Astrocyte (in vitro differentiated cells and primary cell): ENCODE measurements at regions not wholly inside any gene's neighbourhood (a gene's known extent, or its start where the extent isn't known, plus 50 kb on each side); places are given as distances from the start of the nearest gene placed in this dataset.

Source experiments
- DNase-seq: peaks from one replicate; pipeline ENCODE4 v3.0.0-alpha.2; 2010; ENCODE audit warnings: low read depth
- FAIRE-seq: peaks from 2 replicates; lab custom pipeline; 2011; peaks lifted over from hg19 to GRCh38; lab: Jason Lieb, UNC
- H2AFZ ChIP-seq: 2 replicates; pipeline ENCODE4 v1.6.0; 2012; ENCODE audit warnings: low read depth, low read length, inconsistent platforms
- H3K27ac ChIP-seq: 2 replicates; pipeline ENCODE4 v1.5.1; 2011; ENCODE audit warnings: low read depth, low read length, inconsistent platforms
- H3K27me3 ChIP-seq: 2 replicates; pipeline ENCODE4 v1.6.0; 2011; ENCODE audit warnings: low read length, inconsistent platforms; ENCODE audit not compliant: insufficient read depth
- H3K36me3 ChIP-seq: 2 replicates; pipeline ENCODE4 v1.5.1; 2011; ENCODE audit warnings: low read length, inconsistent platforms; ENCODE audit not compliant: insufficient read depth
- H3K4me1 ChIP-seq: 2 replicates; pipeline ENCODE4 v1.5.1; 2011; ENCODE audit warnings: low read length, inconsistent platforms; ENCODE audit not compliant: insufficient read depth
- H3K4me2 ChIP-seq: 2 replicates; pipeline ENCODE4 v1.6.0; 2012; ENCODE audit warnings: low read length, inconsistent platforms
- H3K4me3 ChIP-seq: 2 replicates; pipeline ENCODE4 v1.5.1; 2011; ENCODE audit warnings: low read depth, mild to moderate bottlenecking, low read length, inconsistent platforms; ENCODE audit not compliant: insufficient read depth
- H3K79me2 ChIP-seq: 2 replicates; pipeline ENCODE4 v1.6.0; 2012; ENCODE audit warnings: mild to moderate bottlenecking, low read length, inconsistent platforms; ENCODE audit not compliant: insufficient read depth
- H3K9ac ChIP-seq: 2 replicates; pipeline ENCODE4 v1.6.0; 2012; ENCODE audit warnings: mild to moderate bottlenecking, low read length, inconsistent platforms
- H3K9me3 ChIP-seq: 2 replicates; pipeline ENCODE4 v1.5.1; 2012; ENCODE audit warnings: low read depth, mild to moderate bottlenecking, low read length, inconsistent platforms; ENCODE audit not compliant: insufficient read depth
- H4K20me1 ChIP-seq: 2 replicates; pipeline ENCODE4 v1.6.0; 2012; ENCODE audit warnings: low read length, inconsistent platforms; ENCODE audit not compliant: insufficient read depth
- H3K27ac Mint-ChIP-seq: one replicate; pipeline ENCODE4 v1.8.0; 2021; ENCODE audit warnings: mild to moderate bottlenecking, mixed read lengths; ENCODE audit not compliant: unreplicated experiment
- H3K27me3 Mint-ChIP-seq: one replicate; pipeline ENCODE4 v1.8.0; 2021; ENCODE audit warnings: low read depth, mixed read lengths; ENCODE audit not compliant: unreplicated experiment
- H3K36me3 Mint-ChIP-seq: one replicate; pipeline ENCODE4 v1.8.0; 2021; ENCODE audit warnings: low read depth, mixed read lengths; ENCODE audit not compliant: unreplicated experiment
- H3K4me1 Mint-ChIP-seq: one replicate; pipeline ENCODE4 v1.8.0; 2021; ENCODE audit warnings: low read depth, mixed read lengths; ENCODE audit not compliant: unreplicated experiment
- H3K4me3 Mint-ChIP-seq: one replicate; pipeline ENCODE4 v1.8.0; 2021; ENCODE audit warnings: mild to moderate bottlenecking, moderate library complexity, mixed read lengths; ENCODE audit not compliant: unreplicated experiment
- H3K9me3 Mint-ChIP-seq: one replicate; pipeline ENCODE4 v1.8.0; 2021; ENCODE audit warnings: mild to moderate bottlenecking, mixed read lengths; ENCODE audit not compliant: unreplicated experiment
- EZH2 ChIP-seq: IDR thresholded peaks from 2 replicates; pipeline ENCODE4 v1.6.1; 2012; ENCODE audit warnings: mild to moderate bottlenecking, low read length, inconsistent platforms; ENCODE audit not compliant: insufficient read depth
- TF ChIP-seq, protein P1 (sequence below): IDR thresholded peaks from 2 replicates; pipeline ENCODE4 v1.5.1; 2011; ENCODE audit warnings: low read depth, mild to moderate bottlenecking, inconsistent platforms, low read length, moderate library complexity; ENCODE audit not compliant: insufficient read depth

DNA sequence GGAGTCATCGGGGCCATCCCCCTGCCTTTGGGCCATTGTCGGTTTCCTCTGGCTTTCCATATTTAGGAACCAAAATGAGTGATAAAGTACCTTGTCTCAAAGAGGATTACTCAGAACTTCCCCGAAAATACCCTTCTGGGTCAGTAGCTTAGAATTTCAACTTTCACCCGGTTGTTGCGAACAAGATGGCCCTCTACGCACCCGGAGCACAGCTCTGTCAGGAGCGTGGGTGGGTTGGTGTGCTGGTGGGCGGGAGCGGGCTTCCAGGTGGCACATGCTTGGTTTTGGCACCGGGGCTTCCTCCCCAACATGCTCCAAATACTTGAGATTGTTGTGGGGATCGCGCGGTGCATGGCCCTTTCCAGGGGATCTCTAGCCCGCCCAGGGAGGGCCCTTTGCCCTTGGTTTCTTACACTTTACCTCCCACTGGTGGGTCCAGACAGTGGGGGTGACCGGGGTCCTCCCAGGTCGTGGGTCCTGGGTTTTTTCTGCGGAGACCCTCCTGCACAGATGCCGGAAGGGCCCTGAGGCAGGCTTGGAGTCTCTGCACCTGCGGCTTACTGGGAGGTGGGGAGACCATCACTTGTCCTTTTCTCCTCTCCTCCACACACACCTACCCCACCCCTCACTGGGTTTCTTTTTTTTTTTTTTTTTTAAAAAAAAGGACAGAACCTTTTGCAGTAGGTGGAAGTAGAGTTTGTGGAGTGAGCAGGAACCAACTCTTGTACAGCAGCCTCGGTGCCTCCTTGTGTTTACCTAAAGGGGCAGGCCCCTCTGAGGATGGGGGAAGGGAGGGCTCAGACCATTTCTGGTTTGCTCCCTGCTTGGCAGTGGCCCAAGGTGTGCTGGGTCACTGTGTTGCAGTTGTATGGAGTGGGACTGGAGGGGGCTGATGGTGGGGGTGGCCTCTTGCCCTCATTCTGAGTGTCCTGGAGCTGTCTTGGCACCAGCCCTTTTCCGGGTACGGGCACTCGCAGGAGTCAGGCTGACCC, 142.1 kb downstream of the SEC14L1 start:
- H4K20me1 ChIP-seq = no peaks in the 10 kb centered on the region
- peaks cover 10% of the 10 kb centered on the region for H3K79me2 ChIP-seq
- Mint-ChIP-seq H3K4me1 (peaks cover 24% of the 10 kb centered on the region), H3K4me3 (peak overlapping the region; percentile 78), H3K36me3 (no peaks in the 10 kb centered on the region), H3K27ac (no peak overlapping the region), H3K27me3 (peaks cover 7% of the 10 kb centered on the region), H3K9me3 (no peaks in the 10 kb centered on the region)
- no peak overlapping the region for H2AFZ ChIP-seq
- peak; percentile 80 for DNase-seq
- H3K4me1 ChIP-seq = peaks cover 64% of the 10 kb centered on the region
- no peak for FAIRE-seq
- peak overlapping the region; percentile 90 for H3K4me2 ChIP-seq
- no peaks in the 10 kb centered on the region for H3K36me3 ChIP-seq
- H3K9me3 ChIP-seq = no peaks in the 10 kb centered on the region
- TF ChIP-seq EZH2 = no peak
- TF ChIP-seq, protein P1, sequence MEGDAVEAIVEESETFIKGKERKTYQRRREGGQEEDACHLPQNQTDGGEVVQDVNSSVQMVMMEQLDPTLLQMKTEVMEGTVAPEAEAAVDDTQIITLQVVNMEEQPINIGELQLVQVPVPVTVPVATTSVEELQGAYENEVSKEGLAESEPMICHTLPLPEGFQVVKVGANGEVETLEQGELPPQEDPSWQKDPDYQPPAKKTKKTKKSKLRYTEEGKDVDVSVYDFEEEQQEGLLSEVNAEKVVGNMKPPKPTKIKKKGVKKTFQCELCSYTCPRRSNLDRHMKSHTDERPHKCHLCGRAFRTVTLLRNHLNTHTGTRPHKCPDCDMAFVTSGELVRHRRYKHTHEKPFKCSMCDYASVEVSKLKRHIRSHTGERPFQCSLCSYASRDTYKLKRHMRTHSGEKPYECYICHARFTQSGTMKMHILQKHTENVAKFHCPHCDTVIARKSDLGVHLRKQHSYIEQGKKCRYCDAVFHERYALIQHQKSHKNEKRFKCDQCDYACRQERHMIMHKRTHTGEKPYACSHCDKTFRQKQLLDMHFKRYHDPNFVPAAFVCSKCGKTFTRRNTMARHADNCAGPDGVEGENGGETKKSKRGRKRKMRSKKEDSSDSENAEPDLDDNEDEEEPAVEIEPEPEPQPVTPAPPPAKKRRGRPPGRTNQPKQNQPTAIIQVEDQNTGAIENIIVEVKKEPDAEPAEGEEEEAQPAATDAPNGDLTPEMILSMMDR = no peak
- no peaks in the 10 kb centered on the region for H3K27me3 ChIP-seq
- H3K9ac ChIP-seq = peak overlapping the region; percentile 67
- peak overlapping the region; percentile 29 for H3K4me3 ChIP-seq
- no peak overlapping the region for H3K27ac ChIP-seq

DNA sequence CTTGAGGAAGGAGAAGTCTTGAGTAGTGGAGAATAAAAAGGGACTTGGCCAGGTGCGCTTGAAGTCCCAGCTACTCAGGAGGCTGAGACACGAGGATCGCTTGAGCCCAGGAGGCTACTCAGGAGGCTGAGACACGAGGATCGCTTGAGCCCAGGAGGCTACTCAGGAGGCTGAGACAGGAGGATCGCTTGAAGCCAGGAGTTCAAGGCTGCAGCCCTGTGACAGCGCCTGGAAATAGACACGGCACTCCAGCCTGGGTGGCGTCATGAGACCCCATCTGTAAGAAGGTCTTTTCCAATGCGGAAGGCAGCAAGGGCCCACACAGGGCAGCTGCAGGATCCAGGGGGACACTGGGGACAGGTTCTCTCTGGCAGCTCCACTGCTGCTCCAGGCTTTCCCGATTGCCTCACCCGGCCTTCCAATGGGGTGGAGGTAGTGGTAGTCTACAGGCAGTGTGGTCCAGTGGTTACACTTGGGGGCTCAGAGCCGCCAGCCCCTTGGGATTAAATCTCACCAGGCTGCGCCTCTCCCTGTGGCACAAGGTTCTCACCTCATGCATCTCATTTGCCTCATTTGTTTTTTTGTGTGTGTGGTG, 143.4 kb downstream of the SEC14L1 start:
- H3K36me3 ChIP-seq = no peaks in the 10 kb centered on the region
- peaks cover 77% of the 10 kb centered on the region for H3K4me1 ChIP-seq
- H2AFZ ChIP-seq = no peak overlapping the region
- no peak overlapping the region for H3K4me2 ChIP-seq
- FAIRE-seq (no peak), DNase-seq (no peak)
- TF ChIP-seq, protein P1 = no peak
- TF ChIP-seq EZH2 = no peak
- H3K4me1 Mint-ChIP-seq = peaks cover 28% of the 10 kb centered on the region
- H3K27ac Mint-ChIP-seq = peak overlapping the region; percentile 34
- no peaks in the 10 kb centered on the region for H3K36me3 Mint-ChIP-seq
- H3K4me3 Mint-ChIP-seq = no peak overlapping the region
- H3K9ac ChIP-seq = no peak overlapping the region
- peaks cover 10% of the 10 kb centered on the region for H3K79me2 ChIP-seq
- H3K27me3 ChIP-seq = no peaks in the 10 kb centered on the region
- no peak overlapping the region for H3K27ac ChIP-seq
- H3K9me3 Mint-ChIP-seq = no peaks in the 10 kb centered on the region
- no peaks in the 10 kb centered on the region for H4K20me1 ChIP-seq
- peaks cover 7% of the 10 kb centered on the region for H3K27me3 Mint-ChIP-seq
- H3K4me3 ChIP-seq = no peak overlapping the region
- H3K9me3 ChIP-seq = no peaks in the 10 kb centered on the region
